PC-3 (cell line): ENCODE measurements at regions not wholly inside any gene's neighbourhood (a gene's known extent, or its start where the extent isn't known, plus 50 kb on each side); places are given as distances from the start of the nearest gene placed in this dataset.

Experiments used
- CTCF ChIP-seq: fragments of 300-600 bp; sonication (generic); conservative IDR thresholded peaks from 2 replicates; pipeline ENCODE4 v1.5.1; 2017; ENCODE audit warnings: antibody characterized with exemption, low read depth, mild to moderate bottlenecking, low read length
- EZH2 ChIP-seq: fragments of 300-600 bp; sonication (generic); IDR thresholded peaks from one replicate; pipeline ENCODE4 v1.6.1; 2017; ENCODE audit warnings: antibody characterized with exemption, mild to moderate bottlenecking, low read length; ENCODE audit not compliant: unreplicated experiment
- EZH2phosphoT487 ChIP-seq: fragments of 300-600 bp; sonication (generic); IDR thresholded peaks from 2 replicates; pipeline ENCODE4 v1.6.1; 2018; ENCODE audit warnings: mild to moderate bottlenecking, antibody characterized with exemption, low read length, borderline replicate concordance

GRCh38 chrX:30373951-30374350, 64.8 kb upstream of the NR0B1 start:
- TF ChIP-seq CTCF, result no peak
- TF ChIP-seq EZH2, result no peak
- no peak for TF ChIP-seq EZH2phosphoT487
